ENCODE measurements at regions not wholly inside any gene's neighbourhood (a gene's known extent, or its start where the extent isn't known, plus 50 kb on each side); places are given as distances from the start of the nearest gene placed in this dataset.

DNA sequence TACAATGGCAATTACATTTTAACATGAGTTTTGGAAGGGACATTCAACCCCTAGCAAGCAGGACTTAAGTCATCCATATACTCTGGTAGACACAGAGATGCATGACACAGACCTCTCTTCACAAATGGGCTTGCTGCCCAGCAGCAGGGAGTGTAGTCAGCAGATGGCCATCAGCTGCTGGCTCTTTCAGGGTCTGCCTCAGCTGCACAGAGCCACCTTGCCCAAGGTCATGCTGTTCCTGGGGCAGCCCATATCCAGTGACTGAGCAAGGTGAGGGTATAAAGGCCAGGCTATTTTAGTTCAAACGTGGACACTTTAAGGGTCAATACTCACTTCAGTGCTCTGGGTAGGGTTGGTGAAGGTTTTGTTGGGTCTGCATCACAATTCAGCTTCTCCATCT, 58.3 kb upstream of the JDP2 start:
- Histone ChIP-seq H3K36me3 (ENCODE audit: control insufficient read depth, insufficient read depth, low read length) (no peaks in the 10 kb centered on the region), H2BK20ac (ENCODE audit: low read depth, low read length) (no peak overlapping the region), H3K4me1 (ENCODE audit: control insufficient read depth, insufficient read depth, low read length) (peaks cover 3% of the 10 kb centered on the region; the same call in 1 of the 2 replicates), H2BK15ac (ENCODE audit: low read depth, low read length) (no peak overlapping the region), H2AK9ac (replicated peaks; ENCODE audit: low read depth, low read length, poor library complexity) (no peak overlapping the region), H3K79me1 (ENCODE audit: low read depth in 1 of 2, low read length in 2 of 2) (no peaks in the 10 kb centered on the region), H2BK5ac (ENCODE audit: low read depth, low read length, poor library complexity, severe bottlenecking) (no peak overlapping the region), H4K91ac (ENCODE audit: insufficient read depth, low read depth, low read length) (no peak overlapping the region), H3K4me2 (ENCODE audit: low read depth, low read length) (no peak overlapping the region), H3K18ac (ENCODE audit: low read depth, low read length) (no peak overlapping the region), H3K9me1 (ENCODE audit: insufficient read depth, low read length) (peaks cover 3% of the 10 kb centered on the region; the same call in 1 of the 2 replicates), H3K9me3 (ENCODE audit: control insufficient read depth, insufficient read depth, low read length) (no peaks in the 10 kb centered on the region), H2BK120ac (ENCODE audit: low read depth, low read length) (no peak overlapping the region), H3K23ac (ENCODE audit: low read depth, low read length) (no peak overlapping the region), H2AFZ (replicated peaks; ENCODE audit: low read length, poor library complexity) (no peak overlapping the region), H4K20me1 (ENCODE audit: insufficient read depth, low read length) (no peaks in the 10 kb centered on the region), H3K9ac (ENCODE audit: low read depth, low read length) (no peak overlapping the region), H3K14ac (replicated peaks; ENCODE audit: low read depth, low read length) (no peak overlapping the region), H4K8ac (ENCODE audit: low read depth in 2 of 2, low read length in 2 of 2) (no peak overlapping the region), H3K27me3 (ENCODE audit: control insufficient read depth, insufficient read depth, low read length) (peaks cover 47% of the 10 kb centered on the region), H3K4ac (ENCODE audit: low read depth, low read length) (no peak overlapping the region), H4K5ac (ENCODE audit: low read depth, low read length) (no peak overlapping the region), H2AK5ac (ENCODE audit: low read depth, low read length) (no peak overlapping the region), H3K56ac (ENCODE audit: extremely low read depth, insufficient read depth, low read length) (no peak overlapping the region), H3K27ac (ENCODE audit: insufficient read depth, low read length) (no peak overlapping the region), H3K4me3 (ENCODE audit: insufficient read depth, low read depth, low read length) (no peak overlapping the region)
- no TSS peak for BruUV-seq (replicated peaks)
- no CpG with 5 or more reads among the region's 1 CpG for WGBS, 2 experiments (ENCODE audit: extremely low coverage in 2 of 2, insufficient read length in 1 of 2)
- in situ Hi-C loops (cut with MboI; ENCODE audit: low sequenced_read_pairs): no loop called here
- POLR2A ChIA-PET (ENCODE audit: unreplicated experiment): no interaction called here
- dilution Hi-C loops (cut with HindIII; ENCODE audit: low sequenced_read_pairs, unreplicated experiment): no loop called here
- intact Hi-C loops (cut with micrococcal nuclease): no loop called here
- no peak for DNase-seq
- no peak for ATAC-seq (ENCODE audit: low read depth)
- CTCF ChIA-PET: no interaction called here
- no peak for TF ChIP-seq SMC3 (IDR thresholded peaks at IDR 0.05; ENCODE audit: low read depth, low read length)
- TF ChIP-seq, protein P1, sequence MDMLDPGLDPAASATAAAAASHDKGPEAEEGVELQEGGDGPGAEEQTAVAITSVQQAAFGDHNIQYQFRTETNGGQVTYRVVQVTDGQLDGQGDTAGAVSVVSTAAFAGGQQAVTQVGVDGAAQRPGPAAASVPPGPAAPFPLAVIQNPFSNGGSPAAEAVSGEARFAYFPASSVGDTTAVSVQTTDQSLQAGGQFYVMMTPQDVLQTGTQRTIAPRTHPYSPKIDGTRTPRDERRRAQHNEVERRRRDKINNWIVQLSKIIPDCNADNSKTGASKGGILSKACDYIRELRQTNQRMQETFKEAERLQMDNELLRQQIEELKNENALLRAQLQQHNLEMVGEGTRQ (IDR thresholded peaks at IDR 0.05; ENCODE audit: low read depth, low read length): no peak
- no peak for TF ChIP-seq MXI1 (IDR thresholded peaks at IDR 0.05; ENCODE audit: borderline replicate concordance, low read depth, low read length)
- no peak for TF ChIP-seq MAFK (IDR thresholded peaks at IDR 0.05; ENCODE audit: low read depth, low read length)
- no peak for TF ChIP-seq CHD1 (IDR thresholded peaks at IDR 0.05; ENCODE audit: low read depth, low read length)
- no peak for TF ChIP-seq MAZ (IDR thresholded peaks at IDR 0.05; ENCODE audit: borderline replicate concordance, low read depth, low read length)
- TF ChIP-seq NFE2L2 (IDR thresholded peaks at IDR 0.05; ENCODE audit: low read depth, low read length): no peak
- TF ChIP-seq, protein P2, sequence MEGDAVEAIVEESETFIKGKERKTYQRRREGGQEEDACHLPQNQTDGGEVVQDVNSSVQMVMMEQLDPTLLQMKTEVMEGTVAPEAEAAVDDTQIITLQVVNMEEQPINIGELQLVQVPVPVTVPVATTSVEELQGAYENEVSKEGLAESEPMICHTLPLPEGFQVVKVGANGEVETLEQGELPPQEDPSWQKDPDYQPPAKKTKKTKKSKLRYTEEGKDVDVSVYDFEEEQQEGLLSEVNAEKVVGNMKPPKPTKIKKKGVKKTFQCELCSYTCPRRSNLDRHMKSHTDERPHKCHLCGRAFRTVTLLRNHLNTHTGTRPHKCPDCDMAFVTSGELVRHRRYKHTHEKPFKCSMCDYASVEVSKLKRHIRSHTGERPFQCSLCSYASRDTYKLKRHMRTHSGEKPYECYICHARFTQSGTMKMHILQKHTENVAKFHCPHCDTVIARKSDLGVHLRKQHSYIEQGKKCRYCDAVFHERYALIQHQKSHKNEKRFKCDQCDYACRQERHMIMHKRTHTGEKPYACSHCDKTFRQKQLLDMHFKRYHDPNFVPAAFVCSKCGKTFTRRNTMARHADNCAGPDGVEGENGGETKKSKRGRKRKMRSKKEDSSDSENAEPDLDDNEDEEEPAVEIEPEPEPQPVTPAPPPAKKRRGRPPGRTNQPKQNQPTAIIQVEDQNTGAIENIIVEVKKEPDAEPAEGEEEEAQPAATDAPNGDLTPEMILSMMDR (conservative IDR thresholded peaks at IDR 0.05; ENCODE audit: low read depth, low read length): no peak
- no peak for TF ChIP-seq BHLHE40 (IDR thresholded peaks at IDR 0.05; ENCODE audit: low read depth, low read length)
- TF ChIP-seq CEBPB (IDR thresholded peaks at IDR 0.05; ENCODE audit: low read depth, low read length): no peak
- TF ChIP-seq, protein P3, sequence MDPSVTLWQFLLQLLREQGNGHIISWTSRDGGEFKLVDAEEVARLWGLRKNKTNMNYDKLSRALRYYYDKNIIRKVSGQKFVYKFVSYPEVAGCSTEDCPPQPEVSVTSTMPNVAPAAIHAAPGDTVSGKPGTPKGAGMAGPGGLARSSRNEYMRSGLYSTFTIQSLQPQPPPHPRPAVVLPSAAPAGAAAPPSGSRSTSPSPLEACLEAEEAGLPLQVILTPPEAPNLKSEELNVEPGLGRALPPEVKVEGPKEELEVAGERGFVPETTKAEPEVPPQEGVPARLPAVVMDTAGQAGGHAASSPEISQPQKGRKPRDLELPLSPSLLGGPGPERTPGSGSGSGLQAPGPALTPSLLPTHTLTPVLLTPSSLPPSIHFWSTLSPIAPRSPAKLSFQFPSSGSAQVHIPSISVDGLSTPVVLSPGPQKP (IDR thresholded peaks at IDR 0.05; ENCODE audit: borderline replicate concordance, low read depth, low read length): no peak
- TF ChIP-seq RFX5 (IDR thresholded peaks at IDR 0.05; ENCODE audit: low read depth, low read length): no peak
- no peak for TF ChIP-seq POLR2A (IDR thresholded peaks at IDR 0.05; ENCODE audit: low read depth, low read length)
- TF ChIP-seq FOS (IDR thresholded peaks at IDR 0.05; ENCODE audit: low read depth, low read length): no peak
- no peak for TF ChIP-seq RCOR1 (IDR thresholded peaks at IDR 0.05; ENCODE audit: insufficient replicate concordance, low read length)
- no peak for TF ChIP-seq RAD21 (IDR thresholded peaks at IDR 0.05; ENCODE audit: low read length)
